ENCODE measurements at regions not wholly inside any gene's neighbourhood (a gene's known extent, or its start where the extent isn't known, plus 50 kb on each side); places are given as distances from the start of the nearest gene placed in this dataset.

DNA sequence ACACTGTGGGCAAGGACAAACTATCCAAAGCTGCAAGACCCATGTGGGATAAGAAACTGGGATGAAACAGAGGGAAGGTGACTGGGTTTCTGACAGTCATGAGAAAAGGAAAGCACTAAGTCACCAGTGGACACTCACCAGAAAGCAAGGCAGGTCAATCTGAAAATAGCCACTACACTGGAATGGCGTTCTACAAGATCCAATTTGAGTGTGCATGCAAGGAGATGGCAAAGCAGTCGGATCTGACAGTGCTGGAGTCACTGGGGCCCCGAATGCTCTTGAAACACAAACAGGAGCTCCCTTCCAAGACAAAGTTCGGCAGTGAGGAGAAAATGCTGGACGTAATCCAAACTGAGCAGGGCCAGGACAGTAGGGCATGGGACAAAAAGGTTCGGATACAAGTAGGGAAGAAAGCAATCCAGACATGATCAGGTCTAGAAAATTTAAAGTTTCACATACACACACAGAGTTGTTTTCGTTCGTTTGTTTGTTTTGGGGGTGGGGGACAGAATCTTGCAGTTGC is 95.5 kb downstream of the EOMES start:
- Histone ChIP-seq H3K9me3 (ENCODE audit: control insufficient read depth, low read depth, low read length) (no peaks in the 10 kb centered on the region), H4K20me1 (ENCODE audit: control insufficient read depth, insufficient read depth, insufficient read length) (no peaks in the 10 kb centered on the region), H3K4me1 (ENCODE audit: insufficient read depth, low read length) (no peaks in the 10 kb centered on the region), H3K4ac (ENCODE audit: low read depth, low read length) (no peak overlapping the region), H4K8ac (replicated peaks; ENCODE audit: insufficient read length, low read depth, low read length) (no peak overlapping the region), H2AFZ (ENCODE audit: low read length) (no peak overlapping the region), H3K4me2 (ENCODE audit: insufficient read depth, insufficient read length, low read length) (no peak overlapping the region), H3K27ac (ENCODE audit: insufficient read length, low read depth, low read length) (no peak overlapping the region), H3K79me2 (ENCODE audit: insufficient read depth, low read length) (no peaks in the 10 kb centered on the region), H3K18ac (ENCODE audit: insufficient read length, low read depth, low read length) (no peak overlapping the region), H3K23me2 (ENCODE audit: insufficient read length, low read depth, low read length, poor library complexity, severe bottlenecking) (no peaks in the 10 kb centered on the region), H4K5ac (ENCODE audit: insufficient read length, low read depth, low read length) (no peak overlapping the region), H3K79me1 (ENCODE audit: insufficient read depth, low read depth, low read length, poor library complexity, severe bottlenecking) (no peaks in the 10 kb centered on the region), H2BK5ac (ENCODE audit: insufficient read length, low read length) (no peak overlapping the region), H3K14ac (ENCODE audit: insufficient read depth, low read length) (no peak overlapping the region), H2BK20ac (ENCODE audit: low read depth, low read length, poor library complexity, severe bottlenecking) (no peak overlapping the region), H2BK15ac (ENCODE audit: low read depth, low read length) (no peak overlapping the region), H3K23ac (ENCODE audit: insufficient read length, low read depth, low read length) (no peak overlapping the region), H3K9ac (ENCODE audit: extremely low read depth, insufficient read length, low read length) (no peak overlapping the region), H3K27me3 (ENCODE audit: insufficient read depth, low read length) (no peaks in the 10 kb centered on the region), H2AK5ac (ENCODE audit: insufficient read length, low read length) (no peak overlapping the region), H2BK12ac (ENCODE audit: insufficient read length, low read depth, low read length) (no peak overlapping the region), H2BK120ac (ENCODE audit: low read depth, low read length, poor library complexity, severe bottlenecking) (no peak overlapping the region), H3T11ph (ENCODE audit: low read length) (no peak overlapping the region), H3K56ac (ENCODE audit: insufficient read length, low read depth, low read length) (no peak overlapping the region), H4K91ac (ENCODE audit: insufficient read length, low read depth, low read length) (no peak overlapping the region)
- Mint-ChIP-seq H3K4me3 (no peak overlapping the region), H3K27ac (no peak overlapping the region; a peak in 1 of 7 replicates), H3K4me1 (peaks cover 3 to 4% of the 10 kb centered on the region in 2 experiments; a peak in 2 of 4 replicates), H3K27me3 (ENCODE audit: low read depth) (no peaks in the 10 kb centered on the region; the same call in 1 of the 2 replicates), H3K9me3 (0 out of 5 replicates have a peak, but pooled peaks cover 0 to under 1% of the 10 kb centered on the region in 2 experiments), H3K36me3 (ENCODE audit: insufficient read depth in 1 of 3, low read depth in 3 of 3) (no peaks in the 10 kb centered on the region; a peak in 1 of 7 replicates)
- no peak for TF ChIP-seq CTCF (conservative IDR thresholded peaks at IDR 0.05)
- WGBS (ENCODE audit: extremely low coverage, insufficient read length, low lambda C conversion rate): no CpG with 5 or more reads among the region's 8 CpGs
- DNase-seq: no peak
